OCI-M2 (cell line): ENCODE measurements at regions not wholly inside any gene's neighbourhood (a gene's known extent, or its start where the extent isn't known, plus 50 kb on each side); places are given as distances from the start of the nearest gene placed in this dataset.
"Not testable (repeated sequence)": the region's sequence is repeated elsewhere in the genome, so short reads cannot be mapped to it uniquely, and the experiment has no call there.

Experiments used
- DNase-seq: peaks from one replicate; lab custom pipeline; 2025; ENCODE audit not compliant: unreplicated experiment; lab: John Stamatoyannopoulos, UW

- no peak for DNase-seq
Observed at GRCh38 chr2:16247326-16248122, 307.2 kb downstream of the MYCN start.

GRCh38 chr2:16246911-16247310, 306.6 kb downstream of the MYCN start:
- no peak for DNase-seq

GRCh38 chr2:16246281-16246850, 306.0 kb downstream of the MYCN start:
- DNase-seq: no peak

- DNase-seq: no peak
Observed at GRCh38 chr2:16245481-16246054, 305.2 kb downstream of the MYCN start.

GRCh38 chr2:16244966-16245320, 304.6 kb downstream of the MYCN start:
- DNase-seq: no peak

- no peak for DNase-seq
Observed at GRCh38 chr2:16244153-16244965, 304.0 kb downstream of the MYCN start.

- no peak for DNase-seq
Observed at GRCh38 chr2:16243411-16243996, 303.2 kb downstream of the MYCN start.

- DNase-seq: no peak
Observed at GRCh38 chr2:16242906-16243305, 302.6 kb downstream of the MYCN start.

- no peak for DNase-seq
Observed at GRCh38 chr2:16241166-16242160, 301.1 kb downstream of the MYCN start.

GRCh38 chr2:16240402-16240801, 300.1 kb downstream of the MYCN start:
- no peak for DNase-seq

GRCh38 chr2:16239296-16239850, 299.0 kb downstream of the MYCN start:
- DNase-seq: no peak

GRCh38 chr2:16238786-16239185, 298.4 kb downstream of the MYCN start:
- DNase-seq: no peak

- no peak for DNase-seq
Observed at GRCh38 chr2:16238001-16238761, 297.8 kb downstream of the MYCN start.

- DNase-seq: no peak
Observed at GRCh38 chr2:16235747-16236146, 295.4 kb downstream of the MYCN start.

- not testable (repeated sequence) for DNase-seq
Observed at GRCh38 chr2:16235291-16235690, 294.9 kb downstream of the MYCN start.

- DNase-seq: no peak
Observed at GRCh38 chr2:16228951-16229350, 288.6 kb downstream of the MYCN start.

- no peak for DNase-seq
Observed at GRCh38 chr2:16228471-16228870, 288.1 kb downstream of the MYCN start.

GRCh38 chr2:16227811-16228462, 287.6 kb downstream of the MYCN start:
- DNase-seq: no peak
